SK-N-SH (cell line): ENCODE measurements at regions not wholly inside any gene's neighbourhood (a gene's known extent, or its start where the extent isn't known, plus 50 kb on each side); places are given as distances from the start of the nearest gene placed in this dataset.

Experiments used
- CTCF ChIA-PET: fragments of 300-600, 350-600 bp; formaldehyde crosslinking; extraction: SDS; loops from one replicate; lab custom pipeline; 2021; lab: Yijun Ruan, JAX
- POLR2A ChIA-PET: fragments of 350-600 bp; sonication (Branson Sonifier 250); formaldehyde crosslinking; extraction: SDS; loops from one replicate; lab custom pipeline; 2020; ENCODE audit warnings: antibody characterized with exemption, inconsistent platforms; lab: Yijun Ruan, JAX
- DNase-seq: peaks from one replicate; pipeline ENCODE4 v3.0.0; 2012
- H2AFZ ChIP-seq: fragments of 200-600 bp; sonication (generic); 2 replicates; pipeline ENCODE4 v1.8.1; 2016; ENCODE audit warnings: antibody characterized with exemption, mild to moderate bottlenecking, low read depth
- H3F3A ChIP-seq: fragments of 200-600 bp; sonication (generic); replicated peaks from 2 replicates; pipeline ENCODE3; 2016; ENCODE audit warnings: antibody characterized with exemption, mild to moderate bottlenecking; ENCODE audit not compliant: insufficient read depth
- H3K27ac ChIP-seq, 2 experiments: fragments of 200-500 bp in 1 of 2; fragments of 200-600 bp in 1 of 2; sonication (Bioruptor generic) in 1 of 2; sonication (generic), shearing (Covaris generic) in 1 of 2; 2 replicates each; pipeline versions ENCODE4 v1.5.1 to v1.6.1; 2014 to 2016; ENCODE audit warnings: low read depth in 2 of 2, inconsistent platforms in 1 of 2, low read length in 1 of 2, mild to moderate bottlenecking in 1 of 2, mixed read lengths in 1 of 2
- H3K27me3 ChIP-seq: fragments of 200-600 bp; sonication (generic), shearing (Covaris generic); 2 replicates; pipeline ENCODE4 v1.6.1; 2016; ENCODE audit warnings: mixed run types; ENCODE audit not compliant: insufficient read depth
- H3K36me3 ChIP-seq, 2 experiments: fragments of 200-500 bp in 1 of 2; fragments of 200-600 bp in 1 of 2; sonication (Bioruptor generic) in 1 of 2; sonication (generic) in 1 of 2; replicated peaks in 1 of 2; 2 replicates each; pipeline versions ENCODE3 to v1.5.1; 2014 to 2016; ENCODE audit warnings: low read length in 1 of 2, mild to moderate bottlenecking in 1 of 2; ENCODE audit not compliant: insufficient read depth in 2 of 2, control insufficient read depth in 1 of 2
- H3K4me1 ChIP-seq, 2 experiments: fragments of 200-500 bp in 1 of 2; fragments of 200-600 bp in 1 of 2; sonication (Bioruptor generic) in 1 of 2; sonication (generic), shearing (Covaris generic) in 1 of 2; 2 replicates each; pipeline versions ENCODE4 v1.5.1 to v1.6.1; 2014 to 2016; ENCODE audit warnings: low read depth in 1 of 2, low read length in 1 of 2, mixed run types in 1 of 2; ENCODE audit not compliant: insufficient read depth in 2 of 2, control insufficient read depth in 1 of 2
- H3K4me2 ChIP-seq: fragments of 200-600 bp; sonication (generic), shearing (Covaris generic); 2 replicates; pipeline ENCODE4 v1.6.1; 2017; ENCODE audit warnings: mixed run types
- H3K4me3 ChIP-seq, 2 experiments: fragments of 200-500 bp in 1 of 2; fragments of 200-600 bp in 1 of 2; sonication (Bioruptor generic) in 1 of 2; sonication (generic), shearing (Covaris generic) in 1 of 2; 2 replicates each; pipeline versions ENCODE4 v1.5.1 to v1.8.1; 2014 to 2016; ENCODE audit warnings: low read depth in 2 of 2, inconsistent platforms in 1 of 2, low read length in 1 of 2, mild to moderate bottlenecking in 1 of 2, mixed read lengths in 1 of 2, moderate library complexity in 1 of 2
- H3K79me2 ChIP-seq: fragments of 200-600 bp; sonication (generic); 2 replicates; pipeline ENCODE4 v1.8.1; 2017; ENCODE audit warnings: mild to moderate bottlenecking; ENCODE audit not compliant: insufficient read depth
- H3K9ac ChIP-seq: fragments of 200-600 bp; sonication (generic); 2 replicates; pipeline ENCODE4 v1.6.1; 2017; ENCODE audit warnings: mixed run types
- H3K9me2 ChIP-seq: fragments of 200-600 bp; sonication (generic); 2 replicates; pipeline ENCODE4 v1.6.1; 2017; ENCODE audit warnings: mixed run types
- H3K9me3 ChIP-seq: fragments of 200-600 bp; sonication (generic); 2 replicates; pipeline ENCODE4 v1.6.1; 2017; ENCODE audit warnings: mixed run types, mild to moderate bottlenecking, moderate library complexity
- H4K20me1 ChIP-seq: fragments of 200-600 bp; sonication (generic); 2 replicates; pipeline ENCODE4 v1.6.1; 2017; ENCODE audit warnings: mild to moderate bottlenecking, mixed run types; ENCODE audit not compliant: insufficient read depth
- FOXJ3 ChIP-seq: sonication (generic); formaldehyde crosslinking; IDR thresholded peaks from 2 replicates; pipeline ENCODE4 v1.5.1; 2020; ENCODE audit warnings: mild to moderate bottlenecking, missing genetic modification reagents
- FOXM1 ChIP-seq: IDR thresholded peaks from 2 replicates; pipeline ENCODE4 v1.4.0; 2012; ENCODE audit warnings: low read depth, mild to moderate bottlenecking
- GABPA ChIP-seq: IDR thresholded peaks from 2 replicates; pipeline ENCODE4 v1.4.0; 2012; ENCODE audit warnings: low read depth, mild to moderate bottlenecking
- IRF3 ChIP-seq: fragments of 150-350 bp; IDR thresholded peaks from 2 replicates; pipeline ENCODE4 v1.6.1; 2016; ENCODE audit warnings: mild to moderate bottlenecking, low read depth, low read length
- JUND ChIP-seq: IDR thresholded peaks from 2 replicates; pipeline ENCODE4 v1.4.0; 2012
- MEF2A ChIP-seq: IDR thresholded peaks from 2 replicates; pipeline ENCODE4 v1.4.0; 2012; ENCODE audit warnings: low read depth, borderline replicate concordance
- MXI1 ChIP-seq: IDR thresholded peaks from 2 replicates; pipeline ENCODE4 v1.6.1; 2012; ENCODE audit warnings: mild to moderate bottlenecking, low read depth, low read length, improper control_type of control experiment
- NFIC ChIP-seq: IDR thresholded peaks from 2 replicates; pipeline ENCODE4 v1.4.0; 2012; ENCODE audit warnings: borderline replicate concordance
- POLR2AphosphoS5 ChIP-seq: IDR thresholded peaks from 2 replicates; pipeline ENCODE4 v1.6.1; 2012; ENCODE audit warnings: low read depth, low read length
- RCOR1 ChIP-seq: fragments of 150-350 bp; IDR thresholded peaks from 2 replicates; pipeline ENCODE4 v1.6.1; 2017; ENCODE audit warnings: antibody characterized with exemption, low read length
- TEAD4 ChIP-seq: IDR thresholded peaks from 2 replicates; pipeline ENCODE4 v1.4.0; 2012; ENCODE audit warnings: mild to moderate bottlenecking, borderline replicate concordance; ENCODE audit not compliant: insufficient read depth
- WGBS: methylation state at CpG from one replicate; pipeline ENCODE4 v1.1.6; 2017; ENCODE audit warnings: low lambda C conversion rate; 5-methylcytosine and 5-hydroxymethylcytosine counted together
- TF ChIP-seq, protein P1 (sequence below): IDR thresholded peaks from 2 replicates; pipeline ENCODE4 v1.6.1; 2012; ENCODE audit warnings: mild to moderate bottlenecking, low read depth, low read length, moderate library complexity
- TF ChIP-seq, protein P2 (sequence below): fragments of 150-350 bp; IDR thresholded peaks from 2 replicates; pipeline ENCODE4 v1.6.1; 2017; ENCODE audit warnings: antibody characterized with exemption, low read length, low read depth, borderline replicate concordance
- TF ChIP-seq, protein P3 (sequence below): IDR thresholded peaks from 2 replicates; pipeline ENCODE4 v1.4.0; 2012; ENCODE audit warnings: low read depth
- TF ChIP-seq, protein P4 (sequence below): IDR thresholded peaks from 2 replicates; pipeline ENCODE4 v1.4.0; 2012; ENCODE audit warnings: low read depth, borderline replicate concordance

GRCh38 chr22:48698618-48699017 is 1129.1 kb downstream of the BRD1 start (continued):
- TF ChIP-seq, protein P1, sequence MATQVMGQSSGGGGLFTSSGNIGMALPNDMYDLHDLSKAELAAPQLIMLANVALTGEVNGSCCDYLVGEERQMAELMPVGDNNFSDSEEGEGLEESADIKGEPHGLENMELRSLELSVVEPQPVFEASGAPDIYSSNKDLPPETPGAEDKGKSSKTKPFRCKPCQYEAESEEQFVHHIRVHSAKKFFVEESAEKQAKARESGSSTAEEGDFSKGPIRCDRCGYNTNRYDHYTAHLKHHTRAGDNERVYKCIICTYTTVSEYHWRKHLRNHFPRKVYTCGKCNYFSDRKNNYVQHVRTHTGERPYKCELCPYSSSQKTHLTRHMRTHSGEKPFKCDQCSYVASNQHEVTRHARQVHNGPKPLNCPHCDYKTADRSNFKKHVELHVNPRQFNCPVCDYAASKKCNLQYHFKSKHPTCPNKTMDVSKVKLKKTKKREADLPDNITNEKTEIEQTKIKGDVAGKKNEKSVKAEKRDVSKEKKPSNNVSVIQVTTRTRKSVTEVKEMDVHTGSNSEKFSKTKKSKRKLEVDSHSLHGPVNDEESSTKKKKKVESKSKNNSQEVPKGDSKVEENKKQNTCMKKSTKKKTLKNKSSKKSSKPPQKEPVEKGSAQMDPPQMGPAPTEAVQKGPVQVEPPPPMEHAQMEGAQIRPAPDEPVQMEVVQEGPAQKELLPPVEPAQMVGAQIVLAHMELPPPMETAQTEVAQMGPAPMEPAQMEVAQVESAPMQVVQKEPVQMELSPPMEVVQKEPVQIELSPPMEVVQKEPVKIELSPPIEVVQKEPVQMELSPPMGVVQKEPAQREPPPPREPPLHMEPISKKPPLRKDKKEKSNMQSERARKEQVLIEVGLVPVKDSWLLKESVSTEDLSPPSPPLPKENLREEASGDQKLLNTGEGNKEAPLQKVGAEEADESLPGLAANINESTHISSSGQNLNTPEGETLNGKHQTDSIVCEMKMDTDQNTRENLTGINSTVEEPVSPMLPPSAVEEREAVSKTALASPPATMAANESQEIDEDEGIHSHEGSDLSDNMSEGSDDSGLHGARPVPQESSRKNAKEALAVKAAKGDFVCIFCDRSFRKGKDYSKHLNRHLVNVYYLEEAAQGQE = no peak
- TF ChIP-seq MXI1 (no peak), IRF3 (no peak), JUND (no peak)

DNA sequence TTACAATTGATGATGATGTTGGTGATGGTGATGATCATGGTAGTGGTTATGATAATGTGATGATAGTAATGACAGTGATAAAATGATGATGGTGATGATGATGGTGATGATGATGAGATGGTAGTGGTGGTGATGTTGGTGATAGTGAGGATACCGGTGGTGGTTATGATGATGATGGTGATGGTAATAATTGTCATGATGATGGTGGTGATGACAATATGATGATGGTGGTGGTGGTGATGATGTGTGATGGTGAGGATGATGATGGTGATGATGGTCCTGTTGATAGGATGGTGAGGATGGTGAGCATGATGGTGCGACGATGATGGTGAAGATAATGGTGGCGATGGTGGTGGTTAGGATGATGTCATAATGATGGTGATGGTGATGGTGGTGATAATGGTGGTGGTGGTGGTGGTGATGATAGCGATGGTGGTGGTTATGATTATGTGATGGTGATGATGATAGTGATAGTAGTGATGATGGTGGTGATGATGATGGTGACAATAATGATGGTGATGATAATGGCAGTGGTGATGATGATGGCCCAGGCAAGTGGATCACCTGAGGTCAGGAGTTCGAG is 1129.9 kb downstream of the BRD1 start:
- ChIA-PET CTCF (interaction anchor here (0.6 kb wide), 1 partner anchor 154 kb away, joined by 3 read pairs; no protein-coding TSS in a partner anchor), POLR2A (no interaction called here)
- no peak overlapping the region for H3K27ac ChIP-seq
- 57% methylated on average over 6 of the region's 6 CpGs for WGBS
- H3K79me2 ChIP-seq = no peaks in the 10 kb centered on the region
- no peaks in the 10 kb centered on the region for H3K36me3 ChIP-seq
- DNase-seq = no peak
- H3F3A ChIP-seq = no peaks in the 10 kb centered on the region
- no peak overlapping the region for H2AFZ ChIP-seq
- TF ChIP-seq IRF3 (no peak), TEAD4 (no peak), JUND (no peak), NFIC (no peak), POLR2AphosphoS5 (no peak), MEF2A (no peak), RCOR1 (no peak), GABPA (no peak), FOXJ3 (CRISPR knock-in tag) (no peak), FOXM1 (no peak)
- TF ChIP-seq, protein P2, sequence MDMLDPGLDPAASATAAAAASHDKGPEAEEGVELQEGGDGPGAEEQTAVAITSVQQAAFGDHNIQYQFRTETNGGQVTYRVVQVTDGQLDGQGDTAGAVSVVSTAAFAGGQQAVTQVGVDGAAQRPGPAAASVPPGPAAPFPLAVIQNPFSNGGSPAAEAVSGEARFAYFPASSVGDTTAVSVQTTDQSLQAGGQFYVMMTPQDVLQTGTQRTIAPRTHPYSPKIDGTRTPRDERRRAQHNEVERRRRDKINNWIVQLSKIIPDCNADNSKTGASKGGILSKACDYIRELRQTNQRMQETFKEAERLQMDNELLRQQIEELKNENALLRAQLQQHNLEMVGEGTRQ = no peak
- TF ChIP-seq, protein P3, sequence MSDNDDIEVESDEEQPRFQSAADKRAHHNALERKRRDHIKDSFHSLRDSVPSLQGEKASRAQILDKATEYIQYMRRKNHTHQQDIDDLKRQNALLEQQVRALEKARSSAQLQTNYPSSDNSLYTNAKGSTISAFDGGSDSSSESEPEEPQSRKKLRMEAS = no peak
- TF ChIP-seq, protein P4, sequence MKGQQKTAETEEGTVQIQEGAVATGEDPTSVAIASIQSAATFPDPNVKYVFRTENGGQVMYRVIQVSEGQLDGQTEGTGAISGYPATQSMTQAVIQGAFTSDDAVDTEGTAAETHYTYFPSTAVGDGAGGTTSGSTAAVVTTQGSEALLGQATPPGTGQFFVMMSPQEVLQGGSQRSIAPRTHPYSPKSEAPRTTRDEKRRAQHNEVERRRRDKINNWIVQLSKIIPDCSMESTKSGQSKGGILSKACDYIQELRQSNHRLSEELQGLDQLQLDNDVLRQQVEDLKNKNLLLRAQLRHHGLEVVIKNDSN = no peak
- no peaks in the 10 kb centered on the region; a peak in 1 of 4 replicates for H3K4me1 ChIP-seq
- H3K27me3 ChIP-seq = no peaks in the 10 kb centered on the region
- H3K9me3 ChIP-seq = no peaks in the 10 kb centered on the region
- H3K4me2 ChIP-seq = no peak overlapping the region
- no peaks in the 10 kb centered on the region for H4K20me1 ChIP-seq
- no peak overlapping the region for H3K4me3 ChIP-seq
- H3K9ac ChIP-seq = no peak overlapping the region
- no peaks in the 10 kb centered on the region for H3K9me2 ChIP-seq
